ENCODE measurements at regions not wholly inside any gene's neighbourhood (a gene's known extent, or its start where the extent isn't known, plus 50 kb on each side); places are given as distances from the start of the nearest gene placed in this dataset.

DNA sequence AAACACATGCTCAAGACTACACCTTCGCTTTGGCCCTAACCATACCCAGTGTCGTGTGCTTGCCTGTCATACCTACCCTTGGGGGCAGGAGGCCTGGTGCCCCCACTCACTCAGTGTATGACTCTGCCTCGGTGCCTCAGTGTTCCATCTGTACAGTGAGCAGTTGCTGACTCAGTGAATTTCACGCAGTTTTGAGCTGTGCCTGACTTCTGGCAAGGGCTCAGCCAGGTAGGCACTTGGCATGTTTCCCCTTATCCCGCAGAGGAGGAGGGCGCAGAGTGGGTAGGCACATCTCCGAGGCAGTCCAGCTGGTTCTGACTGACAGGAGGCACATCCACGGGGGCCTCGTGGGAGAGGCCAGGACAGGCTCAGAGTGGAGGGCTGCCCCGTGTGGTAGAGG lies 148.9 kb upstream of the CIBAR2 start:
- peaks cover 8% of the 10 kb centered on the region for H3K27me3 Mint-ChIP-seq (ENCODE audit: low read depth)
- H3K9me3 Mint-ChIP-seq (ENCODE audit: low read depth) = no peaks in the 10 kb centered on the region
- H3K36me3 Mint-ChIP-seq (ENCODE audit: low read depth) = no peaks in the 10 kb centered on the region
- TF ChIP-seq, protein P1, sequence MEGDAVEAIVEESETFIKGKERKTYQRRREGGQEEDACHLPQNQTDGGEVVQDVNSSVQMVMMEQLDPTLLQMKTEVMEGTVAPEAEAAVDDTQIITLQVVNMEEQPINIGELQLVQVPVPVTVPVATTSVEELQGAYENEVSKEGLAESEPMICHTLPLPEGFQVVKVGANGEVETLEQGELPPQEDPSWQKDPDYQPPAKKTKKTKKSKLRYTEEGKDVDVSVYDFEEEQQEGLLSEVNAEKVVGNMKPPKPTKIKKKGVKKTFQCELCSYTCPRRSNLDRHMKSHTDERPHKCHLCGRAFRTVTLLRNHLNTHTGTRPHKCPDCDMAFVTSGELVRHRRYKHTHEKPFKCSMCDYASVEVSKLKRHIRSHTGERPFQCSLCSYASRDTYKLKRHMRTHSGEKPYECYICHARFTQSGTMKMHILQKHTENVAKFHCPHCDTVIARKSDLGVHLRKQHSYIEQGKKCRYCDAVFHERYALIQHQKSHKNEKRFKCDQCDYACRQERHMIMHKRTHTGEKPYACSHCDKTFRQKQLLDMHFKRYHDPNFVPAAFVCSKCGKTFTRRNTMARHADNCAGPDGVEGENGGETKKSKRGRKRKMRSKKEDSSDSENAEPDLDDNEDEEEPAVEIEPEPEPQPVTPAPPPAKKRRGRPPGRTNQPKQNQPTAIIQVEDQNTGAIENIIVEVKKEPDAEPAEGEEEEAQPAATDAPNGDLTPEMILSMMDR (IDR thresholded peaks at IDR 0.05) = no peak
- no peak overlapping the region for H3K27ac Mint-ChIP-seq (ENCODE audit: unreplicated experiment)
- H3K4me1 Mint-ChIP-seq (ENCODE audit: low read depth) = no peaks in the 10 kb centered on the region
- H3K4me3 Mint-ChIP-seq (ENCODE audit: unreplicated experiment) = no peak overlapping the region
- DNase-seq (ENCODE audit: low spot score) = no peak

DNA sequence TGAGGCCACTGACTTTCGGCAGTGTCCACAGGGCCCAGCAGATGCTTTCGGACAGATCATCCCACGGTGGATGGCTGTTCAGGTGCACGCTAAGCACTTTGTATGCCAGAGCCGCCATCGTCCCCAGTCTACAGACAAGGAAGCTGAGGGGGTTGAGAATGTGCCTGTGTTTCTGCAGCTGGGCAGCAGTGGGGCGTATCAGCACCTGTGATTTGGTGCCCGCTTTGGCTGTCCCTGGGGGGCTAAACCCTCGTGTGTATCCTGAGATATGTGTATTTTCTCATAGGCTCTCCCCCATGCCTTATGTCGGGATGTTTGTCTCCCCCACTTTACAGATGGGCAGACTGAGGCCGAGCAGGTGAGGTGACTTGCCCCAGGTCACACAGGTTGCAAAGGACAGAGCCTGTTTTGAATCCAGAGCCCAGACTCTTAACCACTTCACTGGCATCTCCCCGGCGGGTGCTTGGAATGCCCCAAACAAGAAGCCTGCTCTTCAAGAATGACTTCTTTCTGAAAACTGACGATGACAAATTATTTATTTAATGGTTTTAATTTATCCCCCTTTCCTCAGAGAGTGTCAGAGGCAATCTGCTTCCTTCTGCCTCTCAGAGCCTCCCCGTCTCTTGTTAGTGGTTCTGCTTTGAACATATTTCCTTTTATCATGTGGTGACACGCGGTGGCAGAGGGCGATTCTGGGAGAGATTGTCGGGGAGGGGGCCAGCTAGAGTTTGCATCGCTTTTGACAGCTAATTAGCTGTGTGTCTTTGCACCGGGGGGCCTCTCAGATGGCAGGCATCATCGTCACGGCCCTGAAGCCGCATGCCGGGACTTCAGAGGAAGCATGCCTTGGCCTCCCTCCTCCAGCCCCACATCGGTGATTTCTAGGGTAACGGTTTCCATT lies 149.6 kb upstream of the CIBAR2 start:
- DNase-seq (ENCODE audit: low spot score) = no peak
- Mint-ChIP-seq H3K27ac (ENCODE audit: unreplicated experiment) (no peak overlapping the region), H3K4me1 (ENCODE audit: low read depth) (no peaks in the 10 kb centered on the region), H3K36me3 (ENCODE audit: low read depth) (no peaks in the 10 kb centered on the region), H3K27me3 (ENCODE audit: low read depth) (peaks cover 8% of the 10 kb centered on the region), H3K4me3 (ENCODE audit: unreplicated experiment) (no peak overlapping the region), H3K9me3 (ENCODE audit: low read depth) (no peaks in the 10 kb centered on the region)
- TF ChIP-seq, protein P1 (IDR thresholded peaks at IDR 0.05) = no peak

- no peaks in the 10 kb centered on the region for H3K4me1 Mint-ChIP-seq (ENCODE audit: low read depth)
- H3K27ac Mint-ChIP-seq (ENCODE audit: unreplicated experiment) = no peak overlapping the region
- H3K9me3 Mint-ChIP-seq (ENCODE audit: low read depth) = no peaks in the 10 kb centered on the region
- H3K36me3 Mint-ChIP-seq (ENCODE audit: low read depth) = no peaks in the 10 kb centered on the region
- TF ChIP-seq, protein P1 (IDR thresholded peaks at IDR 0.05) = no peak
- no peak overlapping the region for H3K4me3 Mint-ChIP-seq (ENCODE audit: unreplicated experiment)
- H3K27me3 Mint-ChIP-seq (ENCODE audit: low read depth) = peaks cover 5% of the 10 kb centered on the region
- DNase-seq (ENCODE audit: low spot score) = no peak
Measured at GRCh38 chr16:85262558-85263238, 150.4 kb upstream of the CIBAR2 start.

- peaks cover 5% of the 10 kb centered on the region for H3K27me3 Mint-ChIP-seq (ENCODE audit: low read depth)
- H3K9me3 Mint-ChIP-seq (ENCODE audit: low read depth) = no peaks in the 10 kb centered on the region
- no peaks in the 10 kb centered on the region for H3K4me1 Mint-ChIP-seq (ENCODE audit: low read depth)
Measured at GRCh38 chr16:85263239-85263585, 150.9 kb upstream of the CIBAR2 start.

DNA sequence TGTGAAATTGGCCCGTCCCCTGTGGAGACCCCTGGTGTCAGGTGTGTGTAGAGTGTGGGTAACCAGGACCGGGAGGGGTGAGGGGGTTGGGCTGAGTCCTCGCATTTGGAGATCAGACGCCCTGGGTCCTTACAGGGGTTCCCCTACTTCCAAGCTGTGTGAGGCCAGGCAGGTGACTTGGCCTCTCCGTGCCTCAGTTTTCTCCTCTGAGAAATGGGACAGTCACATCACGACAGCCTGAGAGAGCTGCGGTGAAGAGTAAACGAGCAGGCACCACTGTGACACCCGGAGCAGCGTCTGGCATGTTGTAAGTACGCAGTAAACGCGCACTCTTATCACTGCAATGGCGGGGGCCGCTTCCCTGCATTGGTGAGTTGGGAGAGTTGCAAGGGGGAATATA lies 152.5 kb upstream of the CIBAR2 start:
- DNase-seq (ENCODE audit: low spot score) = no peak
- Mint-ChIP-seq H3K27me3 (ENCODE audit: low read depth) (no peaks in the 10 kb centered on the region), H3K27ac (ENCODE audit: unreplicated experiment) (no peak overlapping the region), H3K4me1 (ENCODE audit: low read depth) (no peaks in the 10 kb centered on the region), H3K9me3 (ENCODE audit: low read depth) (no peaks in the 10 kb centered on the region), H3K4me3 (ENCODE audit: unreplicated experiment) (no peak overlapping the region), H3K36me3 (ENCODE audit: low read depth) (no peaks in the 10 kb centered on the region)
- TF ChIP-seq, protein P1 (IDR thresholded peaks at IDR 0.05) = no peak

More at GRCh38 chr16:85263239-85263585, 150.9 kb upstream of the CIBAR2 start:
- Mint-ChIP-seq H3K36me3 (ENCODE audit: low read depth) (no peaks in the 10 kb centered on the region), H3K4me3 (ENCODE audit: unreplicated experiment) (no peak overlapping the region), H3K27ac (ENCODE audit: unreplicated experiment) (no peak overlapping the region)
- TF ChIP-seq, protein P1 (IDR thresholded peaks at IDR 0.05) = no peak
- DNase-seq (ENCODE audit: low spot score) = no peak

Measured in chondrocyte (in vitro differentiated cells).